ENCODE measurements at regions not wholly inside any gene's neighbourhood (a gene's known extent, or its start where the extent isn't known, plus 50 kb on each side); places are given as distances from the start of the nearest gene placed in this dataset.

DNA sequence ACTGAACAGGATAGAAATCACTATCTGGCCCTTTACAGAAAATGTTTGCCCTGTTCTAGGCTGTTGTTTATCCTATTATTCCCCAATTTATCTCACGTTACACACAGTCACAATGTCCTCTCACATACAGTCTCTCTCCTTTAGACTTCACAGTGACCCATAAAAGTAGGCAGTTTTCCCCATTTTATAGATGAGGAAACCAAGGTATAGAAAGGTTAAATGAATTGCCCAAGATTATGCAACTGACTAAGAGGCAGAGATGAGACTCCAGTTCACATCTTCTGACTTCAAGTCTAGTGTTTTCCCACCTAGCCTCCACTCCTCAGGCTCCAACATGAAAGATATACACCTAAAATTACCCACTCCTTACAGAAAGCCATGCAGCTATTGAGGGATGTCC is 99.3 kb upstream of the PLCL2 start:
- H3K36me3 ChIP-seq = no peaks in the 10 kb centered on the region
- no peak for DNase-seq (ENCODE audit: low read depth in 1 of 2, low spot score in 1 of 2)
- no peak overlapping the region for H3K4me3 ChIP-seq
- no peak overlapping the region for H3K27ac ChIP-seq
- no peaks in the 10 kb centered on the region for H3K9me3 ChIP-seq (ENCODE audit: low read depth)
- TF ChIP-seq, protein P1, sequence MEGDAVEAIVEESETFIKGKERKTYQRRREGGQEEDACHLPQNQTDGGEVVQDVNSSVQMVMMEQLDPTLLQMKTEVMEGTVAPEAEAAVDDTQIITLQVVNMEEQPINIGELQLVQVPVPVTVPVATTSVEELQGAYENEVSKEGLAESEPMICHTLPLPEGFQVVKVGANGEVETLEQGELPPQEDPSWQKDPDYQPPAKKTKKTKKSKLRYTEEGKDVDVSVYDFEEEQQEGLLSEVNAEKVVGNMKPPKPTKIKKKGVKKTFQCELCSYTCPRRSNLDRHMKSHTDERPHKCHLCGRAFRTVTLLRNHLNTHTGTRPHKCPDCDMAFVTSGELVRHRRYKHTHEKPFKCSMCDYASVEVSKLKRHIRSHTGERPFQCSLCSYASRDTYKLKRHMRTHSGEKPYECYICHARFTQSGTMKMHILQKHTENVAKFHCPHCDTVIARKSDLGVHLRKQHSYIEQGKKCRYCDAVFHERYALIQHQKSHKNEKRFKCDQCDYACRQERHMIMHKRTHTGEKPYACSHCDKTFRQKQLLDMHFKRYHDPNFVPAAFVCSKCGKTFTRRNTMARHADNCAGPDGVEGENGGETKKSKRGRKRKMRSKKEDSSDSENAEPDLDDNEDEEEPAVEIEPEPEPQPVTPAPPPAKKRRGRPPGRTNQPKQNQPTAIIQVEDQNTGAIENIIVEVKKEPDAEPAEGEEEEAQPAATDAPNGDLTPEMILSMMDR (IDR thresholded peaks at IDR 0.05; ENCODE audit: low read depth, low read length) = no peak
- H3K4me1 ChIP-seq (ENCODE audit: low read depth) = no peaks in the 10 kb centered on the region
- H3K27me3 ChIP-seq = no peaks in the 10 kb centered on the region

DNA sequence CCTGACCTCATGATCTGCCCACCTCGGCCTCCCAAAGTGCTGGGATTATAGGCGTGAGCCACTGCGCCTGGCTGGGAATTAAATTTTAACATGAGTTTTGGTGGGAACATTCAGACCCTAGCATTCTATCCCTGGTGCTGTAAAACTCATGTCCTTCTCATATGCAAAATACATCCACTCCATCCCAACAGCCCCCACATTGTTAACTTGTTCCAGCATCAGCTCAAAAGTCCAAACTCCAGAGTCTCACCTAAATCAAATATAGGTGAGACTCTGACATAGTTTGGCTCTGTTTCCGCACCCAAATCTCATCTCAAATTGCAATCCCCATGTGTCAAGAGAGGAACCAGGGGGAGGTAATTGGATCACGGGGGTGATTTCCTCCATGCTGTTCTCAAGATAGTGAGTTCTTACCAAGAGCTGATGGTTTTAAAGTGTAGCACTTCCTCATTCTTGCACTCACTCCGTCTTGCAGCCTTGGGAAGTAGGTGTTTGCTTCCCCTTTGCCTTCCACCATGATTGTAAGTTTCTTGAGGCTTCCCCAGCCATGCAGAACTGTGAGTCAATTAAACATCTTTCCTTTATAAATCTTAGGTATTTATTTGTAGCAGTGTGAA is 96.2 kb upstream of the PLCL2 start:
- Histone ChIP-seq H3K4me3 (no peak overlapping the region), H3K36me3 (no peaks in the 10 kb centered on the region), H3K9me3 (ENCODE audit: low read depth) (no peaks in the 10 kb centered on the region), H3K27ac (no peak overlapping the region), H3K4me1 (ENCODE audit: low read depth) (no peaks in the 10 kb centered on the region), H3K27me3 (no peaks in the 10 kb centered on the region)
- no peak for DNase-seq (ENCODE audit: low read depth in 1 of 2, low spot score in 1 of 2)
- TF ChIP-seq, protein P1 (IDR thresholded peaks at IDR 0.05; ENCODE audit: low read depth, low read length) = no peak

DNA sequence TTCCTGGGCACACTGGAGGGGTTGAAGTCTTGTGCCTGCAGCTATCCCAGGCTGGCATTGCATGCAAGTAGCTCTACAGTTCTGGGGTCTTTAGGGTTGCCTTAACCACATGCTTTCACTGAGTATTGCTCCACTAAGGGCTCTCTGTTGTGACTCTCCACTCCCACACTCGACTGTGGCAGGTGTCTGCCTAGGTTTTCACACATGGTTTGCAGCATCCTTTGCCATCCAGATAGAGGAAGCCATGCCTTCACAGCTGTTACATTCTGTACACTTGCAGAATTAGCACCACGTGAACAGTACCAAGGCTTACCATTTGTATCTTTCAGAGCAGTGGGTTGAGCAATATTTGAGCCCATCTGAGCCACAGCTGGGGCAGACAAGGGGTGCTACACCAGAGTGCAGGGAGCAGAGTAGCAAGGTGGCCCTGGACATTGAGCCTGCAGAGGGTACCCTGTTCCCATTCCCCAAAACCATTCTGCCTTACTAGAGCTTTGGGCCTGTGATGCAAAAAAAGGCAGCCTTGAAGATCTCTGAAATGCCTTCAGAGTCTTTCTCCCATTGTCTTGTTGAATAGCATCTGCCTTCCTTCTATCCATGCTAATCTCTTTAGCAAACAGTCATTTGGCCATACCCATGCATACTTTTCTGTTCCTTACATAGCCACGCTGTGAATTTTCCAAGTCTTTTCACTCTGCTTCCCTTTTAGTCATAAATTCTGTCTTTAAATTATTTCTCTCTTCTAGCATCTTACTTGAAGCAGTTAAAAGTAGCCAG is 95.2 kb upstream of the PLCL2 start:
- no peaks in the 10 kb centered on the region for H3K27me3 ChIP-seq
- H3K4me3 ChIP-seq = no peak overlapping the region
- DNase-seq (ENCODE audit: low read depth in 1 of 2, low spot score in 1 of 2) = no peak
- H3K4me1 ChIP-seq (ENCODE audit: low read depth) = no peaks in the 10 kb centered on the region
- H3K9me3 ChIP-seq (ENCODE audit: low read depth) = no peaks in the 10 kb centered on the region
- H3K36me3 ChIP-seq = no peaks in the 10 kb centered on the region
- TF ChIP-seq, protein P1 (IDR thresholded peaks at IDR 0.05; ENCODE audit: low read depth, low read length) = no peak
- no peak overlapping the region for H3K27ac ChIP-seq

DNA sequence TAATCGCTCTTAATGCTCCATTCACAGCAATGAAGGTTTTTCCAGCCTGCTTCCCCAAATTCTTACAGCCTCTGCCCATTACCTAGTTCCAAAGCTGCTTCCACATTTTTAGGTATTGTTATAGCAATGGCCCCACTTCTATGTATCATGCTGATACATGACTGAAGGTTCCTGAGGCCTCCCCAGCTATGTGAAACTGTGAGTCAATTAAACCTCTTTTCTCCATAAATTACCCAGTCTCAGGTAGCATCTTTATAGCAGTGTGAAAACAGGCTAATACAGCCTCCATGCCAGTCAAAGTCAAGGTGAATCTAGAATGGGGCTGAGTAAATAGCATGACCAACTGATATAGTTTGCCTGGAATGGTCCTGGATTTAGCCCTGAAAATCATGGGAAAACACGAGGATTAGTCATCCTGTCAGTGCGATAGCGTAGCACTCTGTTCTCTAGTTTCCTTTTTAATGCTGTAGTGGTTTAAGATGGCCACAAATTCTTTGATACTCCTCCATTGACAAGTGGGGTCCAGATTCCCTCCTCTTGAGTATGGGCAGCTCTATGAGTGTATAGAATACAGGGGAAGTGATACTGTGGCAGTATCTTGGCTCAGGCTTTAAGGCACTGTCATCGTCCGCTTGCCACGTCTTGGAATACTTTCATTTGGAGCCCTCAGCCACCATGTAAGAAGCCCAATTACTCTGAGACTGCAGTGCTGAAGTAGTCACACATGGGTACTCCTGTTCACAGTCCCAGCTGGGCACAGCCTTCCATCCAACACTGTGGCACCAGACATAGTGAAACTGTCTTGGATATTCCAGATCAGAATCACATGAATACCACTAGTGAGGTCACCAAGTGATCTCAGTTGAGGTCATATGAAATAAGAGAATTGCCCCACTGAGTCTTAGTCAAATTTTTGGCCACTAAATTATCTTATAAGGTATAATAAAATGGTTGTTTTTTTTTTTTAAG is 94.0 kb upstream of the PLCL2 start:
- Histone ChIP-seq H3K27ac (no peak overlapping the region), H3K9me3 (ENCODE audit: low read depth) (no peaks in the 10 kb centered on the region), H3K4me1 (ENCODE audit: low read depth) (no peaks in the 10 kb centered on the region), H3K27me3 (no peaks in the 10 kb centered on the region), H3K36me3 (no peaks in the 10 kb centered on the region), H3K4me3 (no peak overlapping the region)
- peak in 1 of 2 donors; percentile 11 for DNase-seq (ENCODE audit: low read depth in 1 of 2, low spot score in 1 of 2)
- TF ChIP-seq, protein P1 (IDR thresholded peaks at IDR 0.05; ENCODE audit: low read depth, low read length) = no peak

DNA sequence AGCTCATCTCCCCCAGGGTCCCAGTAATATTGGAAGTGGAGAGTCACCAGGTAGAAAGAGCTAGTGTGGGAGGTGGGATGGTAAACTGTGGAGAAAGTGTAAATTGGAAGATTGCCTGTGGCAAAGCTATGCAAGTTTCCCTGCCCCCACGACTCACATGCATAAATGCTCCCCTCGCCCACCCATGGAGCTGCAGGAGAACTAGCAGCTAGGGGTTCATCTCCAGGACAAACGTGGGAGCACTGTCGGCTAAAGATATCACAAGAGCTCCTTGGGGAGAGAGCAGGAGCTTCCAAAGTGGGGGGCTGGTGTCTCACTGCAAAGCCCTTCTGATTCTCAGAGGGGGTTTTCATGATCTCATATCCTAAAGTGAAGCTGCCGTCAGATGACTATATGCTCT is 91.4 kb upstream of the PLCL2 start:
- no peak for DNase-seq (ENCODE audit: low read depth in 1 of 2, low spot score in 1 of 2)
- H3K27ac ChIP-seq = no peak overlapping the region
- no peaks in the 10 kb centered on the region for H3K36me3 ChIP-seq
- H3K27me3 ChIP-seq = no peaks in the 10 kb centered on the region
- H3K9me3 ChIP-seq (ENCODE audit: low read depth) = no peaks in the 10 kb centered on the region
- TF ChIP-seq, protein P1 (IDR thresholded peaks at IDR 0.05; ENCODE audit: low read depth, low read length) = no peak
- peaks cover 11% of the 10 kb centered on the region for H3K4me1 ChIP-seq (ENCODE audit: low read depth)
- no peak overlapping the region for H3K4me3 ChIP-seq
